ENCODE measurements at regions not wholly inside any gene's neighbourhood (a gene's known extent, or its start where the extent isn't known, plus 50 kb on each side); places are given as distances from the start of the nearest gene placed in this dataset.

GRCh38 chr2:18311420-18312195 is 248.8 kb downstream of the RDH14 start:
- no peaks in the 10 kb centered on the region for H3K4me1 Mint-ChIP-seq (ENCODE audit: low read depth)
- no peak overlapping the region for H3K4me3 Mint-ChIP-seq
- no peak overlapping the region for H3K27ac Mint-ChIP-seq
- no peaks in the 10 kb centered on the region for H3K36me3 Mint-ChIP-seq (ENCODE audit: low read depth)
- H3K9me3 Mint-ChIP-seq, result peaks cover 6% of the 10 kb centered on the region
- peaks cover 12% of the 10 kb centered on the region for H3K27me3 Mint-ChIP-seq

- Mint-ChIP-seq H3K4me3 (no peak overlapping the region), H3K27ac (no peak overlapping the region), H3K9me3 (peaks cover 6% of the 10 kb centered on the region), H3K27me3 (peaks cover 14% of the 10 kb centered on the region), H3K4me1 (ENCODE audit: low read depth) (no peaks in the 10 kb centered on the region), H3K36me3 (ENCODE audit: low read depth) (no peaks in the 10 kb centered on the region)
Observed at GRCh38 chr2:18309627-18310026, 250.8 kb downstream of the RDH14 start.

GRCh38 chr2:18309188-18309587 is 251.3 kb downstream of the RDH14 start:
- no peaks in the 10 kb centered on the region for H3K36me3 Mint-ChIP-seq (ENCODE audit: low read depth)
- peaks cover 14% of the 10 kb centered on the region for H3K27me3 Mint-ChIP-seq
- H3K27ac Mint-ChIP-seq, result no peak overlapping the region
- H3K4me3 Mint-ChIP-seq, result no peak overlapping the region
- H3K9me3 Mint-ChIP-seq, result peaks cover 6% of the 10 kb centered on the region
- no peaks in the 10 kb centered on the region for H3K4me1 Mint-ChIP-seq (ENCODE audit: low read depth)

- Mint-ChIP-seq H3K4me3 (no peak overlapping the region), H3K4me1 (ENCODE audit: low read depth) (no peaks in the 10 kb centered on the region), H3K9me3 (peaks cover 3% of the 10 kb centered on the region), H3K36me3 (ENCODE audit: low read depth) (no peaks in the 10 kb centered on the region), H3K27ac (no peak overlapping the region), H3K27me3 (peaks cover 9% of the 10 kb centered on the region)
Observed at GRCh38 chr2:18304849-18305248, 255.6 kb downstream of the RDH14 start.

GRCh38 chr2:18301421-18302139 is 258.9 kb downstream of the RDH14 start:
- Mint-ChIP-seq H3K9me3 (no peaks in the 10 kb centered on the region), H3K27ac (no peak overlapping the region), H3K4me1 (ENCODE audit: low read depth) (no peaks in the 10 kb centered on the region), H3K36me3 (ENCODE audit: low read depth) (no peaks in the 10 kb centered on the region), H3K4me3 (no peak overlapping the region), H3K27me3 (peaks cover under 1% of the 10 kb centered on the region)

GRCh38 chr2:18299423-18300212 is 260.8 kb downstream of the RDH14 start:
- no peak overlapping the region for H3K4me3 Mint-ChIP-seq
- H3K36me3 Mint-ChIP-seq (ENCODE audit: low read depth), result no peaks in the 10 kb centered on the region
- no peaks in the 10 kb centered on the region for H3K9me3 Mint-ChIP-seq
- no peaks in the 10 kb centered on the region for H3K4me1 Mint-ChIP-seq (ENCODE audit: low read depth)
- no peak overlapping the region for H3K27ac Mint-ChIP-seq
- H3K27me3 Mint-ChIP-seq, result no peaks in the 10 kb centered on the region

GRCh38 chr2:18297534-18298058 is 262.9 kb downstream of the RDH14 start:
- Mint-ChIP-seq H3K36me3 (ENCODE audit: low read depth) (no peaks in the 10 kb centered on the region), H3K27me3 (no peaks in the 10 kb centered on the region), H3K27ac (no peak overlapping the region), H3K4me3 (no peak overlapping the region), H3K4me1 (ENCODE audit: low read depth) (no peaks in the 10 kb centered on the region), H3K9me3 (no peaks in the 10 kb centered on the region)

- Mint-ChIP-seq H3K27ac (no peak overlapping the region), H3K4me1 (ENCODE audit: low read depth) (no peaks in the 10 kb centered on the region), H3K4me3 (no peak overlapping the region)
Observed at GRCh38 chr2:18290386-18290785, 270.1 kb downstream of the RDH14 start.

GRCh38 chr2:18286897-18287296 is 273.6 kb downstream of the RDH14 start:
- H3K27me3 Mint-ChIP-seq, result no peaks in the 10 kb centered on the region
- H3K9me3 Mint-ChIP-seq, result peaks cover 3% of the 10 kb centered on the region
- H3K4me3 Mint-ChIP-seq, result no peak overlapping the region
- H3K4me1 Mint-ChIP-seq (ENCODE audit: low read depth), result no peaks in the 10 kb centered on the region
- H3K36me3 Mint-ChIP-seq (ENCODE audit: low read depth), result no peaks in the 10 kb centered on the region
- H3K27ac Mint-ChIP-seq, result no peak overlapping the region

More at GRCh38 chr2:18290386-18290785, 270.1 kb downstream of the RDH14 start:
- Mint-ChIP-seq H3K36me3 (ENCODE audit: low read depth) (no peaks in the 10 kb centered on the region), H3K27me3 (no peaks in the 10 kb centered on the region), H3K9me3 (no peaks in the 10 kb centered on the region)

- H3K27me3 Mint-ChIP-seq, result no peaks in the 10 kb centered on the region
- H3K27ac Mint-ChIP-seq, result no peak overlapping the region
- peaks cover 3% of the 10 kb centered on the region for H3K9me3 Mint-ChIP-seq
- no peaks in the 10 kb centered on the region for H3K4me1 Mint-ChIP-seq (ENCODE audit: low read depth)
- H3K4me3 Mint-ChIP-seq, result no peak overlapping the region
- H3K36me3 Mint-ChIP-seq (ENCODE audit: low read depth), result no peaks in the 10 kb centered on the region
Observed at GRCh38 chr2:18284331-18284730, 276.1 kb downstream of the RDH14 start.

GRCh38 chr2:18282026-18282425 is 278.4 kb downstream of the RDH14 start:
- no peak overlapping the region for H3K4me3 Mint-ChIP-seq
- H3K36me3 Mint-ChIP-seq (ENCODE audit: low read depth), result no peaks in the 10 kb centered on the region
- no peaks in the 10 kb centered on the region for H3K27me3 Mint-ChIP-seq
- H3K4me1 Mint-ChIP-seq (ENCODE audit: low read depth), result no peaks in the 10 kb centered on the region
- no peak overlapping the region for H3K27ac Mint-ChIP-seq
- peaks cover 3% of the 10 kb centered on the region for H3K9me3 Mint-ChIP-seq

- H3K27me3 Mint-ChIP-seq, result no peaks in the 10 kb centered on the region
- H3K4me3 Mint-ChIP-seq, result no peak overlapping the region
- H3K36me3 Mint-ChIP-seq (ENCODE audit: low read depth), result no peaks in the 10 kb centered on the region
- no peak overlapping the region for H3K27ac Mint-ChIP-seq
- H3K4me1 Mint-ChIP-seq (ENCODE audit: low read depth), result no peaks in the 10 kb centered on the region
- H3K9me3 Mint-ChIP-seq, result no peaks in the 10 kb centered on the region
Observed at GRCh38 chr2:18276583-18277075, 283.8 kb downstream of the RDH14 start.

GRCh38 chr2:18273205-18273604 is 287.2 kb downstream of the RDH14 start:
- Mint-ChIP-seq H3K27ac (no peak overlapping the region), H3K9me3 (no peaks in the 10 kb centered on the region)

GRCh38 chr2:18272148-18272494 is 288.3 kb downstream of the RDH14 start:
- no peak overlapping the region for H3K4me3 Mint-ChIP-seq
- no peaks in the 10 kb centered on the region for H3K9me3 Mint-ChIP-seq
- H3K27ac Mint-ChIP-seq, result no peak overlapping the region
- no peaks in the 10 kb centered on the region for H3K4me1 Mint-ChIP-seq (ENCODE audit: low read depth)
- no peaks in the 10 kb centered on the region for H3K36me3 Mint-ChIP-seq (ENCODE audit: low read depth)
- no peaks in the 10 kb centered on the region for H3K27me3 Mint-ChIP-seq

More at GRCh38 chr2:18273205-18273604, 287.2 kb downstream of the RDH14 start:
- H3K4me1 Mint-ChIP-seq (ENCODE audit: low read depth), result no peaks in the 10 kb centered on the region
- H3K4me3 Mint-ChIP-seq, result no peak overlapping the region
- H3K36me3 Mint-ChIP-seq (ENCODE audit: low read depth), result no peaks in the 10 kb centered on the region
- H3K27me3 Mint-ChIP-seq, result no peaks in the 10 kb centered on the region
